Stimulated activated memory B cell treated with anti-CD40 and anti-IgM and Interleukin-4, amounts not matched to agents 10 μg/mL and 1 μg/mL and 100 μg/mL, for 72 hours (primary cell): ENCODE measurements at regions not wholly inside any gene's neighbourhood (a gene's known extent, or its start where the extent isn't known, plus 50 kb on each side); places are given as distances from the start of the nearest gene placed in this dataset.

Source experiments
- ATAC-seq: fragments of 150-1000 bp; cut with Tn5 transposase; 2 replicates; pipeline ENCODE4 v1.10.0; 2021
- H3K27ac Mint-ChIP-seq: one replicate; pipeline ENCODE4 v1.8.0; 2022; ENCODE audit warnings: mild to moderate bottlenecking, mixed read lengths
- H3K27me3 Mint-ChIP-seq: one replicate; pipeline ENCODE4 v1.8.0; 2022; ENCODE audit warnings: mixed read lengths
- H3K36me3 Mint-ChIP-seq: one replicate; pipeline ENCODE4 v1.8.0; 2022; ENCODE audit warnings: mixed read lengths
- H3K4me1 Mint-ChIP-seq: one replicate; pipeline ENCODE4 v1.8.0; 2022; ENCODE audit warnings: mixed read lengths
- H3K4me3 Mint-ChIP-seq: one replicate; pipeline ENCODE4 v1.8.0; 2022; ENCODE audit warnings: mild to moderate bottlenecking, moderate library complexity, mixed read lengths
- H3K9me3 Mint-ChIP-seq: one replicate; pipeline ENCODE4 v1.8.0; 2022; ENCODE audit warnings: mixed read lengths

- no peaks in the 10 kb centered on the region for H3K36me3 Mint-ChIP-seq
- peaks cover 24% of the 10 kb centered on the region for H3K27me3 Mint-ChIP-seq
- ATAC-seq, result no peak
- peaks cover 9% of the 10 kb centered on the region for H3K9me3 Mint-ChIP-seq
- H3K4me3 Mint-ChIP-seq, result no peak overlapping the region
- H3K27ac Mint-ChIP-seq, result no peak overlapping the region
- no peaks in the 10 kb centered on the region for H3K4me1 Mint-ChIP-seq
Observed at GRCh38 chr1:29916656-29917369, 680.5 kb downstream of the PTPRU start.

GRCh38 chr1:29914936-29915335, 678.6 kb downstream of the PTPRU start:
- Mint-ChIP-seq H3K4me3 (no peak overlapping the region), H3K36me3 (no peaks in the 10 kb centered on the region)

GRCh38 chr1:29912425-29912824, 676.1 kb downstream of the PTPRU start:
- H3K27ac Mint-ChIP-seq, result no peak overlapping the region
- ATAC-seq, result no peak
- peaks cover 22% of the 10 kb centered on the region for H3K27me3 Mint-ChIP-seq
- no peaks in the 10 kb centered on the region for H3K4me1 Mint-ChIP-seq
- H3K36me3 Mint-ChIP-seq, result no peaks in the 10 kb centered on the region
- H3K9me3 Mint-ChIP-seq, result peaks cover 7% of the 10 kb centered on the region
- no peak overlapping the region for H3K4me3 Mint-ChIP-seq

More at GRCh38 chr1:29914936-29915335, 678.6 kb downstream of the PTPRU start:
- H3K4me1 Mint-ChIP-seq, result no peaks in the 10 kb centered on the region
- H3K27me3 Mint-ChIP-seq, result peaks cover 24% of the 10 kb centered on the region
- H3K9me3 Mint-ChIP-seq, result peaks cover 9% of the 10 kb centered on the region
- no peak overlapping the region for H3K27ac Mint-ChIP-seq
- no peak for ATAC-seq

- no peak overlapping the region for H3K27ac Mint-ChIP-seq
Observed at GRCh38 chr1:29909962-29910361, 673.6 kb downstream of the PTPRU start.

GRCh38 chr1:29907596-29907995, 671.3 kb downstream of the PTPRU start:
- Mint-ChIP-seq H3K27ac (no peak overlapping the region), H3K9me3 (peaks cover 7% of the 10 kb centered on the region), H3K4me1 (no peaks in the 10 kb centered on the region), H3K4me3 (no peak overlapping the region), H3K27me3 (peaks cover 28% of the 10 kb centered on the region), H3K36me3 (no peaks in the 10 kb centered on the region)
- no peak for ATAC-seq

More at GRCh38 chr1:29909962-29910361, 673.6 kb downstream of the PTPRU start:
- H3K4me1 Mint-ChIP-seq, result no peaks in the 10 kb centered on the region
- H3K4me3 Mint-ChIP-seq, result no peak overlapping the region
- H3K27me3 Mint-ChIP-seq, result peaks cover 28% of the 10 kb centered on the region
- peaks cover 7% of the 10 kb centered on the region for H3K9me3 Mint-ChIP-seq
- H3K36me3 Mint-ChIP-seq, result no peaks in the 10 kb centered on the region
- no peak for ATAC-seq

- no peaks in the 10 kb centered on the region for H3K4me1 Mint-ChIP-seq
- no peak overlapping the region for H3K4me3 Mint-ChIP-seq
Observed at GRCh38 chr1:29906927-29907326, 670.6 kb downstream of the PTPRU start.

GRCh38 chr1:29903548-29904166, 667.3 kb downstream of the PTPRU start:
- ATAC-seq, result no peak
- Mint-ChIP-seq H3K27ac (no peak overlapping the region), H3K27me3 (peaks cover 22% of the 10 kb centered on the region), H3K4me3 (no peak overlapping the region), H3K4me1 (no peaks in the 10 kb centered on the region), H3K36me3 (no peaks in the 10 kb centered on the region), H3K9me3 (no peaks in the 10 kb centered on the region)

More at GRCh38 chr1:29906927-29907326, 670.6 kb downstream of the PTPRU start:
- ATAC-seq, result no peak
- H3K9me3 Mint-ChIP-seq, result peaks cover 1% of the 10 kb centered on the region
- H3K27me3 Mint-ChIP-seq, result peaks cover 28% of the 10 kb centered on the region
- H3K27ac Mint-ChIP-seq, result no peak overlapping the region
- no peaks in the 10 kb centered on the region for H3K36me3 Mint-ChIP-seq

- H3K4me1 Mint-ChIP-seq, result no peaks in the 10 kb centered on the region
- peaks cover 25% of the 10 kb centered on the region for H3K27me3 Mint-ChIP-seq
- no peaks in the 10 kb centered on the region for H3K9me3 Mint-ChIP-seq
- H3K36me3 Mint-ChIP-seq, result no peaks in the 10 kb centered on the region
- no peak overlapping the region for H3K27ac Mint-ChIP-seq
- no peak for ATAC-seq
- no peak overlapping the region for H3K4me3 Mint-ChIP-seq
Observed at GRCh38 chr1:29901624-29902325, 665.5 kb downstream of the PTPRU start.

- H3K27me3 Mint-ChIP-seq, result peaks cover 36% of the 10 kb centered on the region
- H3K27ac Mint-ChIP-seq, result no peak overlapping the region
- no peaks in the 10 kb centered on the region for H3K9me3 Mint-ChIP-seq
- H3K4me3 Mint-ChIP-seq, result no peak overlapping the region
- no peak for ATAC-seq
- no peaks in the 10 kb centered on the region for H3K4me1 Mint-ChIP-seq
- no peaks in the 10 kb centered on the region for H3K36me3 Mint-ChIP-seq
Observed at GRCh38 chr1:29900712-29901111, 664.4 kb downstream of the PTPRU start.

- Mint-ChIP-seq H3K4me1 (no peaks in the 10 kb centered on the region), H3K27me3 (peaks cover 41% of the 10 kb centered on the region), H3K36me3 (no peaks in the 10 kb centered on the region), H3K4me3 (no peak overlapping the region), H3K9me3 (no peaks in the 10 kb centered on the region), H3K27ac (no peak overlapping the region)
- ATAC-seq, result no peak
Observed at GRCh38 chr1:29900104-29900679, 663.9 kb downstream of the PTPRU start.

- Mint-ChIP-seq H3K27me3 (peaks cover 56% of the 10 kb centered on the region), H3K27ac (no peak overlapping the region), H3K36me3 (no peaks in the 10 kb centered on the region), H3K4me3 (no peak overlapping the region), H3K9me3 (no peaks in the 10 kb centered on the region), H3K4me1 (no peaks in the 10 kb centered on the region)
- ATAC-seq, result no peak
Observed at GRCh38 chr1:29896791-29897714, 660.7 kb downstream of the PTPRU start.

GRCh38 chr1:29896300-29896699, 660.0 kb downstream of the PTPRU start:
- no peaks in the 10 kb centered on the region for H3K4me1 Mint-ChIP-seq
- H3K4me3 Mint-ChIP-seq, result no peak overlapping the region
- no peak for ATAC-seq
- peaks cover 60% of the 10 kb centered on the region for H3K27me3 Mint-ChIP-seq
- H3K27ac Mint-ChIP-seq, result no peak overlapping the region
- H3K36me3 Mint-ChIP-seq, result no peaks in the 10 kb centered on the region
- no peaks in the 10 kb centered on the region for H3K9me3 Mint-ChIP-seq

GRCh38 chr1:29895201-29895600, 658.9 kb downstream of the PTPRU start:
- Mint-ChIP-seq H3K4me3 (no peak overlapping the region), H3K27ac (no peak overlapping the region), H3K36me3 (no peaks in the 10 kb centered on the region), H3K27me3 (peaks cover 60% of the 10 kb centered on the region), H3K9me3 (no peaks in the 10 kb centered on the region), H3K4me1 (no peaks in the 10 kb centered on the region)
- no peak for ATAC-seq

GRCh38 chr1:29894311-29894710, 658.0 kb downstream of the PTPRU start:
- ATAC-seq, result no peak
- Mint-ChIP-seq H3K36me3 (no peaks in the 10 kb centered on the region), H3K27me3 (peaks cover 60% of the 10 kb centered on the region)

More at GRCh38 chr1:29894311-29894710, 658.0 kb downstream of the PTPRU start:
- H3K4me1 Mint-ChIP-seq, result no peaks in the 10 kb centered on the region
- no peak overlapping the region for H3K4me3 Mint-ChIP-seq
- H3K27ac Mint-ChIP-seq, result no peak overlapping the region
- H3K9me3 Mint-ChIP-seq, result no peaks in the 10 kb centered on the region
